Fibroblast of the aortic adventitia (primary cell): ENCODE measurements at regions not wholly inside any gene's neighbourhood (a gene's known extent, or its start where the extent isn't known, plus 50 kb on each side); places are given as distances from the start of the nearest gene placed in this dataset.
A peak's percentile ranks its signal among the peaks of the same experiment; 100 is the strongest.

Source experiments
- DNase-seq: peaks from one replicate; pipeline ENCODE4 v3.0.0-alpha.2; 2010; ENCODE audit warnings: low read depth
- H3K4me3 ChIP-seq: 2 replicates; pipeline ENCODE4 v1.5.1; 2011; ENCODE audit warnings: low read depth, mild to moderate bottlenecking, control low read depth, low read length, moderate library complexity
- CTCF ChIP-seq: IDR thresholded peaks from 2 replicates; pipeline ENCODE4 v1.5.1; 2011; ENCODE audit warnings: mild to moderate bottlenecking, low read length, control low read depth, inconsistent platforms; ENCODE audit not compliant: insufficient read depth

- no peak overlapping the region for H3K4me3 ChIP-seq
- no peak for DNase-seq
- no peak for TF ChIP-seq CTCF
These were observed 229.6 kb upstream of the PTPRZ1 start for GRCh38 chr7:121643320-121643719.

DNA sequence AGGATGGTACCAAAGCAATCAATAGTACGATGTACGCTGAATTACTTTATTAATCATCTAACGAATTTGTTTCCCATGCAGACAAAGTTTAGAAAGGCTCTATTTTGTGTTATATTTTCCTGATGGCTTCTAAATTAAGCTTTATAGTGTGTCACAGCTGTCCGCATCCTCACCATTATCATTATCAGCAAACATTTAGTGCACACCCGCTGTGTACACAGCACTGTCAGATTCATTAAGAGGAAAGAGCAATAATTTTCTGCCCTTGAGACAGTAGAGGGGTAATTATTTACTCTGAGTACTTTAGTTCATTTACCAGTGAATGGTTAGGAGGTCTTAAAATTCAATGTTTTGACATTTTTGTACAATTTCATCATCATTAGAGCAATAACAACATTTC is 233.3 kb upstream of the PTPRZ1 start:
- H3K4me3 ChIP-seq, result no peak overlapping the region
- no peak for TF ChIP-seq CTCF
- DNase-seq, result no peak

- no peak for DNase-seq
- H3K4me3 ChIP-seq, result no peak overlapping the region
These were observed 234.7 kb upstream of the PTPRZ1 start for GRCh38 chr7:121638286-121638685.

GRCh38 chr7:121634356-121634755 is 238.2 kb upstream of the FAM3C start:
- no peak overlapping the region for H3K4me3 ChIP-seq
- no peak for TF ChIP-seq CTCF
- no peak for DNase-seq

More at GRCh38 chr7:121638286-121638685, 234.7 kb upstream of the PTPRZ1 start:
- TF ChIP-seq CTCF, result no peak

DNA sequence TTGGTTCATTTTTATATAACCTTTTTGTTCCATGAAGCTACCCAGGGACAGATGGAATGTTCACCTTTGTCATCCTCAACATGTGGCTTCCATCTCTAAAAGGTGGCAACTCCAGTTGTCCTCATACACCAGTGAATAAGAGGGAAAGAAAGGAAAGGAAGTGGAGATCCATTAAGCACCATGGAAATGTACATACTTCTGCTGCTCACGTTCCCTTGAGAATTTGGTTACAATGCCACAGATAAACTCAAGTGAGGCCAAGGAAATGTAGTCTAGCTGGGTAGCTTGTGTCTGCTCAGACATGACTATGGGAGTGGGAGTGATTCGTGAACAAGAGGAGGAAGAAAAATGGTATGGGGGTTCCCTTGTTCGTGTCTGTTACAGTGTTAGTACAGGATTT is 237.1 kb upstream of the FAM3C start:
- no peak for DNase-seq
- no peak for TF ChIP-seq CTCF
- no peak overlapping the region for H3K4me3 ChIP-seq

DNA sequence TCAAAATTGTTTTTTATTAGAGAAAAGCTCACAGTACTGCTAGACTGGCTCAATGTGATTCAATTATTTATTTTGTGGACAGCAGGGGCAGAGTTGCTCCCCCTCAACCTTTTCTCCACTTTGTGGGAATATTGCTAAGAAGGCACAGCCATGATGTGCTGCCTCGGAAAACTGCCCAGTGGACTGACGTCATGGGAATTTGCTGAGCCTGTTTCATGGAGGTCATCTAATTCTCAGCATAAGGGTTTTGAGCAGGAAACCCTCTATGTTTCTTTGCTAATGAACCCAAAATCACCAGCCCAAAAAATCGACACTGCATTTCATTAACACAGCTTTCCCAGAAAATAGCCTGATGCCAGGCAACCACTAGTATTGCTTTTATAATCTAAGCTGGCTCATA is 228.8 kb upstream of the FAM3C start:
- H3K4me3 ChIP-seq, result no peak overlapping the region
- peak; percentile 57 for DNase-seq
- TF ChIP-seq CTCF, result peak; percentile 14

GRCh38 chr7:121623130-121623872 is 227.2 kb upstream of the FAM3C start:
- peak; percentile 6 for DNase-seq
- no peak for TF ChIP-seq CTCF
- H3K4me3 ChIP-seq, result no peak overlapping the region
